ENCODE measurements at regions not wholly inside any gene's neighbourhood (a gene's known extent, or its start where the extent isn't known, plus 50 kb on each side); places are given as distances from the start of the nearest gene placed in this dataset.
"Not testable (repeated sequence)": the region's sequence is repeated elsewhere in the genome, so short reads cannot be mapped to it uniquely, and the experiment has no call there.

DNA sequence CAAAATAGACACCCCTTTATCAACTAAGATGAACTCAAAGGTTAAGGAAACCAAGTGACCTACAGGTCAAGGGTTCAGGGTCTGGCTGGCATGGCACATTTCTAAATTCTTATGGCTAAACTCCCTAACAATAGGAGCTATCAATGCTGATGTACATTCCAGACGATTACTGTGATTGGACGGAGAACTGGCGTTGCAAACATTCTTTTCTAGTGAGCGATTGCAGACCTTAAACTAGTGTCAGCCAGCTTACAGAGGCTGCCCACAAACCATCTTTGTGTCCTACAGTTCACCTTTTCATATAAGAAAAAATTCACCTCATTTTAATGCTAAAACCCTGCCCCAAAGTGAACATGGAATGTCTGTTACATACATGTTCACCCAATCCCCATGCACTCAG is 382.9 kb downstream of the MAT2B start:
- DNase-seq: no peak

DNA sequence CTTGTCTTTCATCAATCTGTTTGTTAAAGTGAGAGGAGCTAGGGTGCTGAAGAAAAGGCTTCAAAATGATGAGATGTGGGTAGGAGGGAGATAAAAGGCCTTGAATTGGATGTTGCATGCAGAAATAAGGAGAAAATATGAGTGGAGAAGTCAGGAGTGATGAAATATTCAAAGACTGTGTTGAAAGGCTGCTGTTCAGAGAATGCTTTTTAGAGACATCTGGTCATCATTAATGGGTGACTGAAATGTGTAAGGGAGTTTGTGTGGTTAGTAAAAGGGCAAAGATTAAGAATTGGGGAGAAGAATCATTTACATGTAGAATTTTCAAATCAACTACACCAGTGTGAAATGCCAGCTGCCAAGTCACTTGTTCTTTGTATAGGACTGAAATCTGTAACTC is 383.9 kb downstream of the MAT2B start:
- peak in 1 of 2 donors; percentile 14 for DNase-seq

DNA sequence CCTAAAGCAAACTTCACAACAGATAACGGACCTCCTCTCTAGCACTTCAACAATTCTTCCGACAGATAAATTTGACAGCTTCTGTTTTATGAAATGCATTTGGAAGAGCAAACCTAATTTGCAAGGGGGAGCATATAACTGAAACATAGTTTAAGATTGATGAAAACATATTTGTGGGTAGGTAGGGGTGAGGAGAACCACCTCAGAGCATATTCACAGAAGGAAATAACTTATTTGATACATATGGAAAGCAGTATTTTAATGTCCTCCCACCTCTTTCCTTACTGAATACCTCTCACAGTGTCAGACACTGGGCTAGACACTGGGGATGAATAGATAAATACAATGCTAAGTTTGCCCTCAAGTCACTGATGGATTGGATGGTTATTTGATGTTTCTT is 384.8 kb downstream of the MAT2B start:
- no peak for DNase-seq

DNA sequence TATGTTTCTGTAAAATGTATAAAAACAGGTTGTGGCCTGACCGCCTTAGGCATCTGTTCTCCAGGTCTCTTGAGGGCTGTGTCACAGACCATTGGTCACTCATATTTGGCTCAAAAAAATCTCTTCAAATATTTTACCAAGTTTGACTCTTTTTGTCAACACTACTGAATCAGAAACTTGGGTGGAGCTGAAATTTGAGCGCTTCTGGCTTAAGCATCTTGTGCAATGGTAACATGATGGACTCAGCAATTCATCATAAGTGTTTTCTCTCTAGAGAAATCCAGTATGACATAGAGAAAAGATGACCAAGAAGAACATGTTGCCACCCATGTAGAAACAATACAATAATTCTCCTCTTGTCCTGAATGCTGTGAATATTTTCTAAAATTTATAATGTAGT is 387.9 kb downstream of the MAT2B start:
- no peak for DNase-seq

DNA sequence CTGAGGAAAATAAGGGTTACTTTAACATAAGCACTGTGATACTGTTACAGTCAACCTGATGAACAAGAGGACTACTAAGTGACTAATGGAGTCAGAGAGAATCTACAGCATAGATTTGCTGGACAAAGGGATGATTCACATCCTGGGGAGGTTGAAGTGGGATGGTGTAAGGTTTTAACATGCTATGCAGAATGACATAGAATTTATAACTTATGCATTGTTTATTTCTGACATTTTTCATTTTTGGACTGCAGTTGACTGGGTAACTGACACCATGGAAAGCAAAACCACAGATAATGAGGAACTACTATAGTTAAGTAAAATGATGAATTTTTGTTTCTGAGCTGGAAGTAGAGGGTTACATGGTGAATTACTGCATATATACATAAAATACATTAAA is 389.2 kb downstream of the MAT2B start:
- peak in 1 of 2 donors; percentile 12 for DNase-seq

DNA sequence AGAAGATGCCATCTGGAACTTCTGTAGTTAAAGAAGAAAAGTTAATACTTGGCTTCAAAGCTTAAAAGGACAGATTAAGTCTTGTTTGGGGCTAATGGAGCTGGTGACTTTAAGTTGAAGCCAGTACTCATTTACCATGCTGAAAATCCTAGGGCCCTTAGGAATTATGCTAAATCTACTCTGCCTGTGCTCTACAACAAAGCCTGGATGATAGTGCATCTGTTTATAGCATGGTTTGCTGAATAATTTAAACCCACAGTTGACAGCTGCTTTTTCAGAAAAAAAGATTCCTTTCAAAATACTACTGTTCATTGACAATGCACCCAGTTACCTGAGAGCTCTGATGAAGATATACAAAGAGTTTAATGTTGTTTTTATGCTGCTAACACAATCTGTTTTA is 393.5 kb downstream of the MAT2B start:
- DNase-seq: no peak

DNA sequence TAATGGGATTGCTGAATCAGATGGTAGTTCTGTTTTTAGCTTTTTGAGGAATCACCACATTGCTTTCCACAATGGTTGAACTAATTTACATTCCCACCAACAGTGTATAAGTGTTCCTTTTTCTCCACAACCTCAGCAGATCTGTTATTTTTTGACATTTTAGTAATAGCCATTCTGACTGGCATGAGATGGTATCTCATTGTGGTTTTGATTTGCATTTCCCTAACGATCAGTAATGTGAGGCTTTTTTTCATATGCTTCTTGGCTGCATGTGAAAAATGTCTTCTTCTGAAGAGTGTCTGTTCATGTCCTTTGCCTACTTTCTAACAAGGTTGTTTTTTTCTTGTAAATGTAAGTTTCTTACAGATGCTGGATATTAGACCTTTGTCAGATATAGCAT is 402.4 kb downstream of the MAT2B start:
- not testable (repeated sequence) for DNase-seq

DNA sequence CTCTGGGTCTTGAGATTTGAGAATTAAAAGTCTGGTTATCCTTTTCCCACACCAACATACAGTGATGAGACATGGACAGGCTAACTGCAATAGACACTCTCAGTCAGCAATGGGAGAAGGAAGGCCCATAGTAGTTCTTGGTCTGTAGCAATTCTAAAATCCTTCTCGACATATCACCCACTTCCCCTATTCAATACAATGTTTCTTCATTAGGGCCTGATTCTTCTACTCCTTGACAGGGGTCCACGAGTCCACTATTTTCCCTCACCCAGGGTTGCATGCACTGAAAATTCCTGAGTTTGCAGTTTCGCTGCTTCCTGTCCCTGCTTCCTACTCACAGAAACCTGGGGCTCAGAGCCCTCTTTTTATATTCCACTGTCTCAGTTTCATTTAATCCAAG is 402.8 kb downstream of the MAT2B start:
- DNase-seq: peak; percentile 34 to 63

DNA sequence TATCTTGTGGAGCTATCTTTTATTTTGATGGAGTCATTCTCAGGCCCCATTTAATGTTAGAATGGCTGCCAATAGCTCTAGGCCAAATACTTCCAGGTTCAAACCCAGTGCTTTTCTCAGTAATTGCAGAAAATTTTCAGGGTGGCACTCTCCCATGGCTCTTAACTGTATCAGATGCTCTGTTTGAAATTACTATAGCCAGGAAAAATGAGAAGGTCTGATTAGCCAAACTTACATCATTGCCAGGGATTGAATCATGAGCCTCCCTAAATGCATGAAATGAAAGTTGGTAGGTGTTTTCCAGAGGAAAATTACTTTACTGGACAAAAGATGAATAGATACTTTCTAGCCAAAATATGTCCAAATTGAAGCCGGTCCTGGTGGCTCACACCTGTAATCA is 404.8 kb downstream of the MAT2B start:
- no peak for DNase-seq

DNA sequence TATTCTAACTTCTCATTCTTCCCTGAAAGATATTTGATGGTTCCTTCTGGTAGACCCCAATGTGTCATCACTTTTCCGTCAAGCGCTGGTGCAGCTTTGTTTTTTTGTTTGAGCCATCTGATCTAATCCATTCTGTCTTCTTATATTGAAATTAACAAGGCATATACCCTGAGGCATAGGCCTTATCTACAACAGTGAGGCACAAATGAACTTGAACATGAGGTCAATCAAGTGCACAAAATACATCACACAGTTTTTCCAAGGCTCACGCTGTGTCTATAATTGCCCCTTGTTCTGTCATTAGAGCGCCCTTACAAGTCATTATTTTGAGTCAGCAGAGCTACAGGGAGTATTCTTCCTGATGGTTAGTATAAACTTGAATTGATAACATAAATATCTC is 406.6 kb downstream of the MAT2B start:
- no peak for DNase-seq

DNA sequence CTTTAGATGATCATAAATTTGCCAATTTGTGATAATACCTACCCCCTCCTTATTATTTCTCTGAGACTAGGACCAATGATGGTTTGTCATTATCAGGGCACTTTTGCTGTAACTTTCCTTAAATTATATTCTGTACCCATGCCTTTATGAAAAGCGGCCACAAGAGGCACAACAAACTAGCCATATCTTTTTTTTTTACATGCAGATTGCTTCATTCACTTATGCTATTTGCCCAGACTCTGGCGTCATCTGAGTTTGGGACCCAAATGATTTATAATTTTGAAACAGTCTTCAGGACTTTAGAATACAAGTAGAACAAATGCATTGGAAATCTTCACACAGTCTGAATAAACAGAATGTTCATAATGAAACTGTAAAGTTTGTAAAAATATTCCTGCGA is 408.1 kb downstream of the MAT2B start:
- peak; percentile 29 to 65 for DNase-seq

DNA sequence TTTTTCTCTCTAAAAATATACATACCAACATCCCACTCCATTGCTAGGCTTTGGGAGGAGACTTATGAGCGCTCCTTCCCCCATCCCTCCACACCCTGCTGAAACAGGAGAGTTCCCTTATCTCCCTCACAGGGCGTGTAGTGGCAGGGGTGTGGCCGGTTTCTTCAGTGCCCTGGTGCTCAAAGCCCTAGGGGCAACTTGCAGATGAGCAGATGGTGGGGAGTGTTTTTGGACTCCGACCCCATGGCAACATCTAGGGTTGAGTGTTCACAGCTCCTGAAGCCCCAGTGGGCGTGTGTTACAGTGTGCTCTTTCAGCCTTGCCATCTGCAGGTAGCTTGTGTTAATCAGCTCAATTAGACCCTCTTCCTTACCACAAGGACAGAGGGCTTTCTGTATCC is 409.5 kb downstream of the MAT2B start:
- no peak for DNase-seq

DNA sequence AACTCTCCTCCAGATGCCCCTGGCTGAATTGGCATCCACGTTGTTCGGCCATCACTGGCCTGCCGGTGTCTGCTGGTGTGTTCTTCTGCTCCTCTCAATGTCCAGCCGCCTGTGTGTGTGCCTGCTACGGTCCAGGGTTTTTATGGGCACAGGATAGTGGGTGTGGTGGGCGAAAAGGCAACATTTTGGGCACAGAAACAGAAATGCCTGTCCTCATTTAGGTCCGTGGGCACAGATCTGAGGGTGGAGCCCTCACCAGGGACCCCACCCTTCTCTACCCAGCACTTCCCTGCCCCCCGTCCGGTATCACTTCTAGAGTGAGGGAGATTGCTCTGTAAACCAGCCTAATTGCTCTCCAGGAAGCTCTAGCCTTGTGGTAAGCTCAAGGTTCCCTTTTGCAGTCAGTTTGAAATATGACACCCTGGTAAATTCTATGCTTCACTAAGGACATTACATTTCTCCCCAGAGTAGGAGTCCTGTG is 410.1 kb downstream of the MAT2B start:
- DNase-seq: peak; percentile 42 to 66

DNA sequence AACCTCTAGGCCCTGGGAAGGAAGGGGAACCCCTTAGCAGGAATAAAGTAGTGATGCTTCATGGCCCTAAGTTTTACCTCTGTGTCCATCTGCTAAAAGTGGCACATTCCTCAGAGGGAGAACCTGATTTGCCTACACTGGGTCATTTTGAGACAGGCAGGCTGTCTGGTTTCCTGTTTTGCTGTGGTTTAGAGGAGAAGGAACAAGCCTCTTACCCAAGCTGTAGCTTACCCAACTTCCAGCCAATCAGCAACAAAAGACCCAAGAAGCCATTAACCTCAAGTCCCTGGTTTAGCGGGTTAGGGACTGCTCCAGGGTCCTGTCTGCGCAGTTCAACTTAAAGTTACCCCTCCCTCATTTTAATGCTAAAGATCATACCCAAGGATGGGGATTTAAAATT is 411.0 kb downstream of the MAT2B start:
- peak; percentile 77 to 90 for DNase-seq

DNA sequence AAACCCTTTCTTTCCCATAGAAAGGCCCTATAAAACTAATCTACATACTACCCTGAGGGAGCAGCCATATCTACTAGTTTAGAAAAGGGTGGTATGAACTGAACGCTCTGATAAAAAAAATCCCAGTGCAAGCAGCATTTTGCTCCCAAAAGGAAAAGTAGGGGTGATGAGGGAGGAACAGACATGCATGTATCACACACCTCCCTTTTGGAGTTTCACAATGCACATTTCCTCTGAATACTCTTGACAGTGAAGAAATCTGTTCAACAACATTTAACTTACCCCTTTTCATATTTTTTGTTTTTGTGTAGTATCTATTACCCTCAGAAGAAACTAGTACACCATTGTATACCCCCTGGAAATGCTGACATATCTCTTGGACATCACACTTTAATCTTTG is 411.4 kb downstream of the MAT2B start:
- DNase-seq: peak; percentile 41 to 57

DNA sequence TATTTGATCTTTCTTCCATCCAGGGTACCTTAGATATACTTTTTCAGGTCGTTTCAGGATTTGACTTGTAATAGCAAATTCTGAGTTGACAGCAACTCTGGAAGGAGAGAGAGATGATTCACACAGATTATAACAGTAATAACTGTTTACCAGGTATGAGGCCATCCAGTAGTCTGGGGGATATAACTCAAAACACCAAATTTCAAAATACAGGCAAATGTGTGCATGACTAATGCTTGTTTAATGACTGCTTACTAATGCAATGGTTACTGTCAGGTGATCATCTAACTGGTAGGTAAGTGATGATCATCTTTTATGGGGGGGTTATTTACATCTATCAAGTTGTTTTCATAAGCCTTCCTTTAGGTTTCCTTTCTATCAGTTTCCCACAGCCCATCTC is 412.3 kb downstream of the MAT2B start:
- DNase-seq: peak in 1 of 2 donors; percentile 25

DNA sequence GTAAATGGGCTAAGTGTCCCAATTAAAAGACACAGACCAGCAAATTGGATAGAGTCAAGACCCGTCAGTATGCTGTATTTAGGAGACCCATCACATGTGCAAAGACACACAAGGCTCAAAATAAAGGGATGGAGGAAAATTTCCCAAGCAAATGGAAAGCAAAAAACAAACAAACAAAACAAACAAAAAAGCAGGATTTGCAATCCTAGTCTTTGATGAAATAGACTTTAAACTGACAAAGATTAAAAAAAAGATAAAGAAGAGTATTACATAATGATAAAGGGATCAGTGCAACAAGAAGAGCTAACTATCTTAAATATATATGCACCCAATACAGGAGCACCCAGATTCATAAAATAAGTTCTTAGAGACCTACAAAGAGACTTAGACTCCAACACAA is 429.6 kb downstream of the MAT2B start:
- not testable (repeated sequence) for DNase-seq

DNA sequence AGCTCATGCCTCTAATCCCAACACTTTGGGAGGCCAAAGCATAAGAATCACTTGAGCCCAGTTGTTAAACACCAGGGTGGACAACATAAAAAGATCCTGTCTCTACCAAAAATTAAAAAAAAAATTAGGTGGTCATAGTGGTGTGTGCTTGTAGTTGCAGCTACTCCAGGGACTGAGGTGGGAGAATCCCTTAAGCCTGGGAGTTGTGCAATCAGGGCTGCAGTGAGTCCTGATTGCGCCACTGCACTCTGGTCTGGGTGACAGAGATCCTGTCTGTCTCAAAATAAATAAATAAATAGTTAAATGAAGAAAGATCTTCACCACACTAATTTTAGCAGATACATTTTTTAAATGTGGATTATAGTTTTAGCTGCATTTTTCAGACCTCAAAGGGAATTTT is 433.2 kb downstream of the MAT2B start:
- DNase-seq: peak; percentile 61 to 64

DNA sequence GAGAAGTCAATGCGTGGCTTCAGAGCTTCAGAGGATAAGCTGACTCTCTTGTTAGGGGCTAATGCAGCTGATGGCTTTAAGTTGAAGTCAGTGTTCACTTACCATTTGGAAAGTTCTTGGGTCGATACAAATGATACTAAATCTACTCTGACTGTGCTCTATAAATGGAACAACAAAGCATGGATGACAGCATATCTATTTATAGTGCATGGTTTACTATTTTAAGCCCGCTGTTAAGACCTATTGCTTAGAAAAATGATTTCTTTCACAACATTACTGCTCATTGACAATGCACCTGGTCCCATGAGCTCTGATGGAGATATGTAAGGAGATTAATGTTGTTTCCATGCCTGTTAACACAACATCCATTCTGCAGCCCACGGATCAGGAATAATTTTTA is 435.7 kb downstream of the MAT2B start:
- DNase-seq: no peak

DNA sequence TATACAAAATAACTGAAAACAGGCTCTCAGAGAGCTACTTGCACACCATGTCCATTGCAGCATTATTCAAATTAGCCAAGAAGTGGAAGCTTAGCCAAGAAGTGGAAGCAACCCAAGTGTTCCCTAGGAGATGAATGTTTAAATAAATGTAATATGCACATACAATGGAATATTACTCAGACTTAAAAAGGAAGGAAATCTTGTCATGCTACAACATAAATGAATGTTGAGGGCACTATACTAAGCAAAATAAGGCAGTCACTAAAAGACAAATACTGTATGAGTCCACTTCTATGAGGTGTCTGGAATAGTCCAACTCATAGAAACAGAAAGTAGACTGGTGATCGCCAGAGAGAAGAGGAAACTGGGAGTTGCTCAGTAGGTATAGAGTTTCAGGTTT is 438.1 kb downstream of the MAT2B start:
- peak; percentile 67 to 84 for DNase-seq

DNA sequence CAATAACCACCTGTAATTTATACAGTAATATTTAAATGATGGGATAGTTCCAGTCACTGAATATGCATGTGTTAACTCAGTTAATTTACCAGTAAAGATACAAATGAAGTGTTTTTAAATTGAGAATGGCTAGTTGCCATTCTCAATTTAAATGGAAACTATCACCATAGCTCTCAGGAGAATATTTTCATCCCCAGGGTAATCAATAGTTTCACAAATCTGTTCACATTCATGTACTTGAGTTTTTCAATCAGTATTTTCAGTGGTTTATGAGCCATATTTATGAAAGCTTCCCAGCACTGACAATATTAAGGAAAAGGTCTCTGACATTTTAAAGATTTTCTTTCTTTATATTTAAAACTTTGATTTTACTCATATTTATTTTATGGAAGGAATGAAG is 439.3 kb downstream of the MAT2B start:
- DNase-seq: no peak

DNA sequence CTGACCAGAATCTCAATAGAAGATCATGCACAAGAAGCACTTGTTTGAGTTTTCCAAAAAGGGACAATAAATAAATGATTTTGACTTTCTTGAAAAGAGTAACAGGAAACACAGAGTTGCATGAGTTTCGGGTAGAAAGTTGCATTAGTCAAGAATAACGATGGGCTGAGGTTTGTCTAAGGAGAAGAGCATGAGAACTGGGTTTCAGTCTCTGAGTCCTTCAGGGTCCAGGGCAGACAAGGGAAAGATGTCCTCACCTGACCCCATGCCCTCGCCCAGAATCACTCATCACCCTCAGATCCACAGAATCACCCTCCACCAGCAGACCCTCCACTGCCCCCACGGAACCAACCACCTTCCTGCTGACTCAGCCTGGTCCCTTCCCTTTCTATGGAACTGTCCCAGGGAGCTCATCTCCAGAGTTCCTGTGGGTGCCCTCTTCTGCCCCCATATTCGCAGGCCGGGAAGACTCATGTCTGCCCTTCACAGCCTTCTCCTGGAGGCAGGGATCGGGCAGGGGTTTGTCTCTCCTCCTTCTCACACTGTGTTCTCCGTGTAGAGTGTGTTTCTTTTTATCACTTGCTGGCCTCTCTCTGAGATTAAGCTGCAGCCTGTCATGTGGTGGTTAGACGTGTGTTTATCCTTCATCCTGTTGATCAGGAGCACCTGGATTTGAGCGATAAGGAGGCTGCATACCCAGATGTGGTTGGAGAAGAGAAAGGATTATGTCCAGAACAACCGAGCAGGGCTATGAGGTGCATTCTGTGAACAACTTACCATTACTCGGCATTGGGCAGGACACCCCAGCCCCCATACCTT is 442.6 kb downstream of the MAT2B start:
- peak in 1 of 2 donors; percentile 11 for DNase-seq

DNA sequence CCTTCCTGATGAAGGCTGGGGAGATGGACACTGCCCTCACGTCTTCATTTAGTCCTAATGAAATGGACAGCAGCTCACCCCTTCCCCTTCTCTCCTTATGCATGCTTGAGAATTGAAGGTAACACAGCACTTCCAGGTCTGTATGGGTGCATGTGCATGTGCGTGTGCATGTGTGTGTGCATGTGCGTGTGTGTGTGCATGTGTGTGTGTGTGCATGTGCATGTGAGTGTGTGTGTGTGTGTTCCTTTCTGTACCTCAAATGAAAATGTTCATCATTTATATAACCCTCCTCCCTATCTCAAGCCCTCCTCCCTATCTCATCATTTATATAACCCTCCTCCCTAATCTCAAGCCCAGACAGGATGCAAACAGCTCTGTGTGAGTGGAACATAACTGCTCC is 444.8 kb downstream of the MAT2B start:
- no peak for DNase-seq

DNA sequence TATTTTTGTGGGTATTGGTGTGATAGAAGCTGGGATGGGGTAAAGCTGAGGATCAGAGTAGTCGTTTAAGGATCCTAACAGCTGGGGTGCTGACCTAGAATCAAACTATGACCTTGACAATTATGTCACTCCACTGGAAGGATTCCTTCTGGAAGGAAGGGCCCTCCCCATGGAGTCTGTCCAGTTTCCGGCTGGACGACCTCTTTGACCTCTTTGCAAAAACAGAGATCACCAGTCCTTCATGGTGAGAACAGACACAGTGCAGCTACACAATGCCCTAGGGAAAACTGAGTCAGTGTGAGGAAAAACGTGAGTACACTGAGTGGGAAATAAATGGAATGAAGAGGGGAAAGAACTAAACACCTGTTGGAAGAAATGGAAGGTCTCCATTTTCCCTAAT is 445.6 kb downstream of the MAT2B start:
- no peak for DNase-seq

DNA sequence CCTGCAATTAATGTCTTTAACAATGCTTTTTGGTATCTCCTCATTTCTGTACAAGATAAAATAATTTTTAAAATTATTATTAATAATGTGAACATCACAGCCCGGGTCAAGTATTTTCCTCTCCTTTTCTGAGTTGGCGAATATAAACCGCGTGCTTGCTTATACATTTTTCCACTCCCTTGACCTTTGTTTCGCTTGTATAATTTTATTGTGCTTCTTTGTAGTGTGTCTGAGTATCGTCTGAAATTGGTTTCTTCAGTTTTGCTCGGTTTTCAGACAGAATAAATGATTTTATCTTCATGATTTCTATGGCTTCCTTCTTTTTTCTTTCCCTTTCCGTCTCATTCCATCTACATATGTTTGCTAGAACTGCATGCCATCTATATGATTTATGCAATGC is 448.5 kb downstream of the MAT2B start:
- no peak for DNase-seq
